SK-N-SH treated with all-trans-retinoic acid at 6 μM for 48 hours (cell line): ENCODE measurements at regions not wholly inside any gene's neighbourhood (a gene's known extent, or its start where the extent isn't known, plus 50 kb on each side); places are given as distances from the start of the nearest gene placed in this dataset.

Experiments
- ATAC-seq: fragments of 200-7000 bp; cut with Tn5 transposase; 3 replicates; pipeline ENCODE4 v1.9.1; 2020; ENCODE audit warnings: mild to moderate bottlenecking, moderate library complexity
- ARNTL ChIP-seq: fragments of 450-650 bp; formaldehyde crosslinking; IDR thresholded peaks from 2 replicates; pipeline ENCODE4 v1.5.0; 2020; ENCODE audit warnings: low read depth, mild to moderate bottlenecking, moderate library complexity, borderline replicate concordance
- BACH2 ChIP-seq: fragments of 250-450 bp; sonication (Bioruptor Pico); IDR thresholded peaks from 2 replicates; pipeline ENCODE4 v1.9.0; 2021; ENCODE audit warnings: mild to moderate bottlenecking, borderline replicate concordance
- CREB5 ChIP-seq: fragments of 250-450 bp; sonication (Bioruptor Pico); IDR thresholded peaks from 2 replicates; pipeline ENCODE4 v1.5.1; 2020; ENCODE audit warnings: low read depth, mild to moderate bottlenecking, moderate library complexity
- CSDC2 ChIP-seq: fragments of 250-450 bp; sonication (Bioruptor Pico); IDR thresholded peaks from 2 replicates; pipeline ENCODE4 v1.5.0; 2020; ENCODE audit warnings: mild to moderate bottlenecking, moderate library complexity
- CSRNP3 ChIP-seq: fragments of 250-450 bp; sonication (Bioruptor Pico); IDR thresholded peaks from 2 replicates; pipeline ENCODE4 v1.5.1; 2021; ENCODE audit warnings: mild to moderate bottlenecking, moderate library complexity
- ESRRG ChIP-seq: fragments of 250-450 bp; sonication (Bioruptor Pico); IDR thresholded peaks from 2 replicates; pipeline ENCODE4 v1.6.1; 2021; ENCODE audit warnings: mild to moderate bottlenecking
- GLIS3 ChIP-seq: fragments of 250-450 bp; sonication (Bioruptor Pico); IDR thresholded peaks from 2 replicates; pipeline ENCODE4 v1.5.0; 2020; ENCODE audit warnings: mild to moderate bottlenecking, moderate library complexity
- ISL1 ChIP-seq: fragments of 250-450 bp; sonication (Bioruptor Pico); IDR thresholded peaks from 2 replicates; pipeline ENCODE4 v2.1.2; 2022; ENCODE audit warnings: mild to moderate bottlenecking, moderate library complexity
- OSR1 ChIP-seq: fragments of 250-450 bp; sonication (Bioruptor Pico); IDR thresholded peaks from 2 replicates; pipeline ENCODE4 v1.8.0; 2022; ENCODE audit warnings: moderate library complexity, mild to moderate bottlenecking, inconsistent platforms
- POU6F1 ChIP-seq: fragments of 250-450 bp; sonication (Bioruptor Pico); IDR thresholded peaks from 2 replicates; pipeline ENCODE4 v1.8.0; 2021; ENCODE audit warnings: low read depth, mild to moderate bottlenecking, moderate library complexity, borderline replicate concordance
- PPARA ChIP-seq: fragments of 250-450 bp; sonication (Bioruptor Pico); IDR thresholded peaks from 2 replicates; pipeline ENCODE4 v1.5.0; 2020; ENCODE audit warnings: mild to moderate bottlenecking, borderline replicate concordance
- RARB ChIP-seq: fragments of 250-450 bp; sonication (Bioruptor Pico); IDR thresholded peaks from 2 replicates; pipeline ENCODE4 v1.8.0; 2021; ENCODE audit warnings: mild to moderate bottlenecking, moderate library complexity
- SNAI2 ChIP-seq: fragments of 250-450 bp; sonication (Bioruptor Pico); IDR thresholded peaks from 2 replicates; pipeline ENCODE4 v1.5.0; 2020; ENCODE audit warnings: mild to moderate bottlenecking, moderate library complexity
- TOX ChIP-seq: fragments of 250-450 bp; sonication (Bioruptor Pico); IDR thresholded peaks from 2 replicates; pipeline ENCODE4 v1.8.0; 2021; ENCODE audit warnings: mild to moderate bottlenecking, moderate library complexity, borderline replicate concordance
- TSHZ2 ChIP-seq: fragments of 250-450 bp; sonication (Bioruptor Pico); IDR thresholded peaks from 2 replicates; pipeline ENCODE4 v1.5.0; 2020; ENCODE audit warnings: mild to moderate bottlenecking, moderate library complexity
- ZFP3 ChIP-seq: fragments of 250-450 bp; sonication (Bioruptor Pico); IDR thresholded peaks from 2 replicates; pipeline ENCODE4 v1.5.0; 2020; ENCODE audit warnings: mild to moderate bottlenecking, moderate library complexity
- ZFP30 ChIP-seq: fragments of 450-650 bp; formaldehyde crosslinking; IDR thresholded peaks from 2 replicates; pipeline ENCODE4 v1.5.0; 2022; ENCODE audit warnings: mild to moderate bottlenecking, moderate library complexity
- ZNF565 ChIP-seq: fragments of 450-650 bp; formaldehyde crosslinking; conservative IDR thresholded peaks from 2 replicates; pipeline ENCODE4 v1.5.0; 2020; ENCODE audit warnings: low read depth, mild to moderate bottlenecking, moderate library complexity
- ZNF70 ChIP-seq: fragments of 450-650 bp; formaldehyde crosslinking; IDR thresholded peaks from 2 replicates; pipeline ENCODE4 v1.5.0; 2020; ENCODE audit warnings: mild to moderate bottlenecking, moderate library complexity
- ZNF8 ChIP-seq: fragments of 450-650 bp; formaldehyde crosslinking; IDR thresholded peaks from 2 replicates; pipeline ENCODE4 v1.5.0; 2020; ENCODE audit warnings: mild to moderate bottlenecking, moderate library complexity

- ATAC-seq: no peak
- no peak for TF ChIP-seq CSRNP3 (CRISPR knock-in tag)
- TF ChIP-seq ZFP3 (CRISPR knock-in tag): no peak
These were observed 458.1 kb downstream of the DIPK2A start for GRCh38 chr3:144429719-144430121.

GRCh38 chr3:144431134-144431533 lies 459.5 kb downstream of the DIPK2A start:
- TF ChIP-seq POU6F1 (CRISPR knock-in tag): no peak
- no peak for TF ChIP-seq ZNF8 (CRISPR knock-in tag)
- no peak for TF ChIP-seq GLIS3 (CRISPR knock-in tag)
- no peak for TF ChIP-seq ZFP3 (CRISPR knock-in tag)
- TF ChIP-seq ZFP30 (CRISPR knock-in tag): no peak
- TF ChIP-seq TSHZ2 (CRISPR knock-in tag): no peak
- no peak for TF ChIP-seq ZNF565
- TF ChIP-seq CSDC2 (CRISPR knock-in tag): no peak
- TF ChIP-seq ISL1 (CRISPR knock-in tag): no peak
- TF ChIP-seq ESRRG (CRISPR knock-in tag): no peak
- no peak for TF ChIP-seq OSR1 (CRISPR knock-in tag)
- no peak for TF ChIP-seq SNAI2 (CRISPR knock-in tag)
- TF ChIP-seq ZNF70 (CRISPR knock-in tag): no peak
- no peak for TF ChIP-seq ARNTL (CRISPR knock-in tag)
- TF ChIP-seq CSRNP3 (CRISPR knock-in tag): no peak
- TF ChIP-seq BACH2 (CRISPR knock-in tag): no peak
- no peak for ATAC-seq

- TF ChIP-seq CREB5 (no peak), BACH2 (CRISPR knock-in tag) (no peak), ISL1 (CRISPR knock-in tag) (no peak), TOX (no peak), PPARA (CRISPR knock-in tag) (no peak), ZFP30 (CRISPR knock-in tag) (no peak), RARB (no peak), POU6F1 (CRISPR knock-in tag) (no peak), ZFP3 (CRISPR knock-in tag) (no peak), CSRNP3 (CRISPR knock-in tag) (no peak), ZNF565 (no peak), GLIS3 (CRISPR knock-in tag) (no peak)
- ATAC-seq: no peak
These were observed 461.4 kb downstream of the DIPK2A start for GRCh38 chr3:144433006-144433405.
